8988T (cell line): ENCODE measurements at regions not wholly inside any gene's neighbourhood (a gene's known extent, or its start where the extent isn't known, plus 50 kb on each side); places are given as distances from the start of the nearest gene placed in this dataset.
"Not testable (repeated sequence)": the region's sequence is repeated elsewhere in the genome, so short reads cannot be mapped to it uniquely, and the experiment has no call there.

ENCODE experiments used
- DNase-seq: peaks from one replicate; pipeline ENCODE4 v3.0.0; 2011

DNA sequence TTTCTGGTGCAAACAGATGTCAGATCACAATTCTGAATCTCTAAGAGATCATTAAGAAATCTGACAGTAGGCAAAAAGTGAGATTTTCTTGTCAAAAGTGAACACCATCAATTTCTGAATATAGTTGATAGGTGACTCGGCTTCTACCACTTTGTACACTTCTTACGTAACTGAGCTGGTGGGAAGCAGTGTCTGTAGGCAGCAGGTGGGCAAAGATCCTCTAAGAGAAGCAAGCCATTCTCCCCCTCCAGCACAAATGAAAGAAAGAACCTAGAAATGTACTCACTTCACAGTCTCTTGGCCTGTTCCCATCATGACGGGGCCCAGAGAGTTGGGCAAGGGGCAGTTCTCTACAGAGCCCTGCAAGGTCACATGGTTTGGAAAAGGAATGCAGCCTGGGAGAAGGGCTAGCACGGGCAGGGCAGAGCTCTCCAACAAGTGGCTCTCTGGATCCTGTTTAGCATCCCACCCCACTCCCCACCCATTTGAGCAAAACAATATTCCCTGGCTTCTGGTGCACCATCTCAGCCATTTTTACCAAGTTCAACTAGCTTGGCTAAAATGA lies 412.6 kb downstream of the LTN1 start:
- DNase-seq, result no peak

DNA sequence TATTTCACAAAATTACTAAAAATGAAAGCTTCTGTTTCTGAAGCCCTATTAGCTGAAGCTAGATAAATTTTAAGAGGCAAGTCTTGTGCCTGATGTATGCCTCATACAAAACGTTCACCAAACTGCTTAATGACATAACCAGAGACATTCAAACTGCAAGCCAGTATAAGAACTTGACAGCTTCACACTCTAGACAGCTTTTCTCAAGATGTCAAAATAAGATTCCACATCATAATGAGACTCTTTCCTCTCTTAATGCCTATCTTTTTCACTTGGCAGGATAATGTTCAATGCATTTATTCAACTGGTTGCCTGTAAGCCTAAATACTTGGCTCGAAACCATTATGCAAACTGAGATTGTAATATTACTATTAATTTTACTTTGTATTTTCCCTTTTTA lies 424.0 kb downstream of the LTN1 start:
- no peak for DNase-seq

GRCh38 chr21:28563933-28564332 lies 428.7 kb downstream of the LTN1 start:
- DNase-seq, result not testable (repeated sequence)

DNA sequence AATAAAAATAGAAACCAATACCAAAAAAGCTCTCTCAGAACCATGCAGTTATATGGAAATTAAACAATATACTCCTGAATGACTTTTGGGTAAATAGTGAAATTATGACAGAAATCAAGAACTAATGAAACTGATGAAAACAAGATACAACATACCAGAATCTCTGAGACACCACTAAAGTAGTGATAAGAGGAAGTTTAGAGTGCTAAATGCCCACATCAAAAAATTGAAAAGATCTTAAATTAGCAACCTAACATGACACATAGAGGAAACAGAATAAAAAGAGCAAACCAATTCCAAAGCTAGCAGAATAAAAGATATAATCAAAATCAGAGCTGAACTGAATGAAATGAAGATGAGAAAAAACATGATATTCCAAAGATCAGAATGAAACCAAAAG lies 430.9 kb downstream of the LTN1 start:
- no peak for DNase-seq

DNA sequence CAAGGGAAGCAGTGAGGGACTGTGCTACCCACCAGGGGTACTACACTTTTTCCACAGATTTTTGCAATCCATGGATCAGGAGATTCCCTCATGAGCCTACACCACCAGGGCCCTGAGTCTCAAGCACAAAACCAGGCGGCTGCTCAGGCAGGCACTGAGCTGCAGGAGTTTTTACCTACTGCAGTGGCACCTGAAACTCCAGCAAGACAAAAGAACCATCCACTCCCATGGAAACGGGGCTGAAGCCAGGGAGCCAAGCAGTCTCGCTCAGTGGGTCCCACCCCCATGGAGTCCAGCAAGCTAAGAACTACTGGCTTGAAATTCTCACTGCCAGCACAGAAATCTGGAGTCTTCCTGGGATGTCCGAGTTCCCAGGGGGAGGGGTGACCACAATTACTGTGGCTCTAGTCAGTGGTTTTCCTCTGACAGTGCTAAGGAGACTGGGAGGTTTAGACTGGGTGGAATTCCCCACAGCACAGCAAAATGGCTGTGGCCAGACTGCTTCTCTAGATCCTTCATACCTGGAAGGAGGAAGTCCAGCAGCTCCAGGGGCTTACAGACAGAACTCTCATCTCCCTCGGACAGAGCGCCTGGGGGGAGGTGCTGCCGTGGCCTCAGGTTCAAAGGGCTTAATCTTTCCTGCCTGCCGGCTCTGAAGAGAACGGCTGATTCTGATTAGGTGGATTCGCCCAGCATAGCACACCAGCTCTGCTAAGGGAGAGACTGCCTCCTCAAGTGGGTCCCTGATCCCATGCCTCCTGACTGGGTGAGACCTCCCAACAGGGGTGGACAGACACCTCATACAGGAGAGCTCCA lies 437.8 kb downstream of the LTN1 start:
- DNase-seq, result no peak

DNA sequence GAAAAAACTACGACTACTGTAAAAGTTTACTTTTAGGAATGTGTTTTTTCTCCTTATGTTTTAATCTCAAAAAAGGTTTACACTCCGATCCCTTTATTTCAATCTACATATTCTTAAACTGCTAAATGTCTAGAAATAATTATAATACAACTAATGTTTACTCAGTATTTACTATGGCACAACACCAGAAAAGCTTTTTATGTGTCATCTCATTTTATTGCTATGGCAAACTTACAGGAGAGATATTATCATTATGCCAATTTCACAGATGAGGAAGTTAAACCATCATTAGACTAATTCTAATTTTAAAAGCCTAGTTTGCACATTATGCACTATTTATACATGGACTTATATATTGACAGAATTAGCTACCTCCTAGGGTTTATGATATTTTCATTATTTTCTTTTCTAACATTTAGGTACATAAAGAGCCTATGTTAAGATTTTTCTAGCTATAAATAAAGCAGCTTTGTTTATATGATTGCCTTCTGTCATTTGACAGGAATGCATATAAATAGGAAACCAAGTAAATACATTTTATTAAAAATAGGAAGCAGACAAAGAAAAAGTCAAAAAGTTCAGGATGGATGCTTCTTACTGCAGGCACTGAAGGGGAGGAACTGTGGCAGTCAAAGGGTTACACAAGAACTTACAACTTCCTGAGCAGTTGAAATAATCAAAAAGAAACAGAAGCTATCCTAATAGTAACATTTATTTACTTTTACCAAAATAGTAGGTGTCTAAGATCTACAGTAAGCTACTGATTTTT lies 442.4 kb downstream of the LTN1 start:
- no peak for DNase-seq

DNA sequence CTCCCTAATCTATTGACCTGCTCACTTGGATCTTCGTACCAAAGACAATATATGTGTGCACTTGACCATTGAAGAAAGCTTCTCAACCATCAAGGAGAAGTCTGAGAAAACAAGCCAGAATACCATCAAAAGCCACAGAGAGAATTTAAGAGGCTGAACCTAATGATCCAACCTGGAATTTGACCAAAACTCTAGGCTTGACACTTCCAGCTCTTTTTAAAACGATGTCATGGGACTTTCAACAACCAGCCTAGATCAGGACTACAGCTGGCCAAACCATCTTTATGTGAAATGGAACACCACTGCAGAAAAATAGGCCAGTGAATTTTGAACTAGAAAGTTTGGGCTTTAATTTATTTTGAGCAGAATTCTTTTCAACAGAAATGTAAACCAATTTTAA lies 444.4 kb downstream of the LTN1 start:
- DNase-seq, result no peak

GRCh38 chr21:28547766-28548165 lies 444.9 kb downstream of the LTN1 start:
- DNase-seq, result no peak

GRCh38 chr21:28543975-28544374 lies 448.7 kb downstream of the LTN1 start:
- DNase-seq, result no peak

DNA sequence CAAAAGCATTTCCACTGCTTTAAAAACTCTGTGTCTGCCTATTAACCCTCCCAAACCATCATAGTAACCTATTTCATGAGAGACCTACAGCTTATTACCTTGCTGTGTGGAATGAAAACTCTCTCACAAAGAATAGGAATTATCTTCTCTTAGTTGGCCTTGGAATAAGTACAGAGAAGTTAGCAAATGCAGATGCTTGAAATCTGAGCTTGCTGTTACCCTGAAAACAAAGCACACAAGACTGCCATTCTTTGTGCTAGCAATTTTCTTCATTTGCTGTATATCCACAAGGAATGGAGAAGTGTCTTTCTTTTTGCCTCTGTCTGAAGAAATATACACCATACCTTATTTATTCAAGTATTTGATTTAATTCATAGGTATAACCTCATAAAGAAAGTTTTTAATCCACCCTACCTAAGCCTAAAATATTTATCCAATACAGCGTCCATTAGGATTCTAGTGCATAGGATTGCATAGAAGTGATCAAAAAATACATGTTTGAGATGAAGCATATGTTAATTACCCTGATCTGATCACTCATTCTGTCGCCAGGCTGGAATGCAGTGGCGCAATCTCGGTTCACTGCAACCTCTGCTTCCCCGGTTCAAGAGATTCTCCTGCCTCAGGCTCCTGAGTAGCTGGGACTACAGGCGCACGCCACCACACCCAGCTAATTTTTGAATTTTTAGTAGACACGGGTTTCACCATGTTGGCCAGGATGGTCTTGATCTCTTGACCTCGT lies 451.1 kb downstream of the LTN1 start:
- no peak for DNase-seq

DNA sequence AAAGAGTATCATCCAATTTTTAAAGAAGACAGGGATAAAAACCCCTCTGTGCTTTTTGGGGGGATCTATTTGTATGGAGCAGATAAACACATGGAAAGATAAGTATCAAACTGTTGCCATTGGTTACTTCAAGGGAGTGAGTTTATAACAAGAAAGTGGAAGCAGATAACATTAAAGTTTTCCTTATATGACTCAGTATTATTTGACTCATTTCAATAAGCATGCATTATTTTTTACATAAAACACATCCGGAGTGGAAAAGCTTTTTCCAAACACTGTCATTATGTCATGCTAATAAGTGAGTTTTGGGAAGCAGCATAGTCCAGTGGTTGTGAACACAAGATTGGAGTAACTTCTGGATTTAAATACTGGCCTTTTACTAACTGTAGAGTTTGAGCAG lies 452.2 kb downstream of the LTN1 start:
- DNase-seq, result no peak

DNA sequence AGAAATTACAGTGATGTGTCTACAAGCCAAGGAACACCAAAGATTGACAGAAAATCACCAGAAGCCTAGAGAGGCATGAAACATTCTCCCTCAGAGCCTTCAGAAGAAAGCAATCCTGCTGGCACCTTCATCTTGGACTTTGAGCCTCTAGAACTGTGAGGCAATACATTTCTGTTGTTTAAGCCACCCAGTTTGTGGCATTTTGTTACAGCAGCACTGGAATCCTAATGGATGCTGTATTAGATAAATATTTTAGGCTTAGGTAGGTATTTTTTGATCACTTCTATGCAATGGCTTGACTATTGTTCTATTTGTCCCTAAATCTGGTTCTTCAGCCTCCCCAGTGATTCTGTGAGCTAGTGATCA lies 453.1 kb downstream of the LTN1 start:
- DNase-seq, result no peak

GRCh38 chr21:28538987-28539622 lies 453.6 kb downstream of the LTN1 start:
- no peak for DNase-seq

GRCh38 chr21:28537371-28538079 lies 455.2 kb downstream of the LTN1 start:
- DNase-seq, result no peak

GRCh38 chr21:28532446-28532845 lies 460.2 kb downstream of the LTN1 start:
- DNase-seq, result no peak

- DNase-seq, result no peak
Observed at GRCh38 chr21:28523367-28523766, 469.3 kb downstream of the LTN1 start.

DNA sequence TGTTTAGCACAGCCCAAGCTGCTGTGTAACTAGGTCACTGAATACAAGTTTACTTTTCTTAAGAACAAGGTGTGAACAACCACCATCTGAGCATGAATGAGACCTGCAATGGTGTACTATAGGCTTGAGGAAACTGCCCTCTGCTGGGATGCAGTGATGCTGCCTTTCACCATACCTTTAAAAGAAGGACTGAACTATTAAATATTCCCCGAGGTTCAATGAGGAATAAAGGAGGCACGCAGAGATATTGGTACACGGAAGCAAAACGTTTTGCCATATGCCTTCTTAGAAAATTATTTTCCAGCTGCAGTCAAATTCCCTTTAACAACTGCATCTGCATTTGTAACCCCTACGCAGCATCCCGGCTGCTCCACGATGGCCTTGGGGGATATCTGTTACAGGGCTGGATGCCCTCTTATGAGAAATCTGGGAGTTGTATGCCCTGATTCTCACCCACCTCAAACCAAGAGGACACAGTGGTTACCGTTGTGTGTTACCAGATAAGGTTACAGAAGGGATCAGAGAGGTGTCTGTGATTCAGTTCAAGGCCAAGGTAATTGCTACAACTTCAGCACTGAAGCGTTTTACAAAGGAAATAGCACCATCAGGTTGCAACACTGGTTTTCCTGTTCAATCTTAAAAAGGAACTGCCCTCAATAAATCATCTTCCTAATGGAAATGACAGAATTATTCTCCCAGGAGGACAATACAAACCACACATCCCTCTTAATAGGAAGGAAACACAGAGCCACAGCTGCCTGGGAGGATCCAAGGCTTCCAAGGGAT lies 470.5 kb downstream of the LTN1 start:
- no peak for DNase-seq

DNA sequence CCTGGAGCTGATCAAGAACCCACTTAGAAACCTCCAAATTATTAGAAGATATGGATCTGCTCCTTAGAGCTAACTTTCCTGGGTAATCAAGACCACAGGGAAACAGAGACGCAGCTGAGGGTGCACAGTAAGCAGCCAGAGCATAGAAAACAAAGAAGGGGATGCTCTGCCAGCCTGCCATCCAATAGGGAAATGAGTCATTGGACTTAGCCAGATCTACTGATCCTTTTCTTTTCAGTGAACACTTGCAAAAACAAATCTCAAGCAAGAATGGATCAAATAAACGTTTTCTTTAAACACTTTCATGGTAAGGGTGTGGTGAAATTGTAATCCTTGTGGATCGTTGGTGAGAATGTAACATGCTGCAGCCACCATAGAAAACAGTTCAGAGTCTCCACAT lies 474.0 kb downstream of the LTN1 start:
- DNase-seq, result no peak

DNA sequence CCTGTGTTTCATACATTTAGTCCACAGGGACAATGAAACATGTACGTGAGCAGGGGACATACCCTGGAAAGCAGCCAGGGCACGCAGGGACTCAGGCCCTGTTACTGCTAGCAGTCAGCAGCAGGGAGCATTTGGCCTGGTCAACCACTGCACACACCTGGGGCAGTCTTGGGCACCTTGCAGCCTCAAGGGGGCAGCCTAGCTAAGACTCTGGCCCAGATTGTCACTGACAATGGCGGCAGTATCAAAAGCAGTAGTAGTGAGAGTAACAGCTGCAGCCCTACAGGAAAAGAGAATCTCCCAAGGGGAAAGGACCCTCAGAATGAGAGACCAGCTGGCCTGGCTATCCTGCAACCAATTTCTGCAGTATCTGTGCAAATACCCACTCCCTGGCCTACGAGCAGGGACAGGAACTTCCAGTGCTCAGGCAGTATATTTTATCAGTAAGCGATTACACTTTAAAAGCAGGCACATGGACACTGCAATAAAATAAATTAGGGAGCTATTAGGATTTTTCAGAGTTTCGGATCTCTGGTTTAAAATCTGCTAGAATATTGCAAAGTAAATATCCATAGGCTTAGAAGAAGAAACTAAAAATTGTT lies 475.6 kb downstream of the LTN1 start:
- peak; percentile 4 for DNase-seq

- no peak for DNase-seq
Observed at GRCh38 chr21:28516021-28516420, 476.7 kb downstream of the LTN1 start.

- no peak for DNase-seq
Observed at GRCh38 chr21:28513428-28513827, 479.2 kb downstream of the LTN1 start.
